ENCODE measurements at regions not wholly inside any gene's neighbourhood (a gene's known extent, or its start where the extent isn't known, plus 50 kb on each side); places are given as distances from the start of the nearest gene placed in this dataset.

- TF ChIP-seq, protein P1, sequence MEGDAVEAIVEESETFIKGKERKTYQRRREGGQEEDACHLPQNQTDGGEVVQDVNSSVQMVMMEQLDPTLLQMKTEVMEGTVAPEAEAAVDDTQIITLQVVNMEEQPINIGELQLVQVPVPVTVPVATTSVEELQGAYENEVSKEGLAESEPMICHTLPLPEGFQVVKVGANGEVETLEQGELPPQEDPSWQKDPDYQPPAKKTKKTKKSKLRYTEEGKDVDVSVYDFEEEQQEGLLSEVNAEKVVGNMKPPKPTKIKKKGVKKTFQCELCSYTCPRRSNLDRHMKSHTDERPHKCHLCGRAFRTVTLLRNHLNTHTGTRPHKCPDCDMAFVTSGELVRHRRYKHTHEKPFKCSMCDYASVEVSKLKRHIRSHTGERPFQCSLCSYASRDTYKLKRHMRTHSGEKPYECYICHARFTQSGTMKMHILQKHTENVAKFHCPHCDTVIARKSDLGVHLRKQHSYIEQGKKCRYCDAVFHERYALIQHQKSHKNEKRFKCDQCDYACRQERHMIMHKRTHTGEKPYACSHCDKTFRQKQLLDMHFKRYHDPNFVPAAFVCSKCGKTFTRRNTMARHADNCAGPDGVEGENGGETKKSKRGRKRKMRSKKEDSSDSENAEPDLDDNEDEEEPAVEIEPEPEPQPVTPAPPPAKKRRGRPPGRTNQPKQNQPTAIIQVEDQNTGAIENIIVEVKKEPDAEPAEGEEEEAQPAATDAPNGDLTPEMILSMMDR (IDR thresholded peaks at IDR 0.05): no peak
- TF ChIP-seq POLR2A (IDR thresholded peaks at IDR 0.05): no peak
Measured at GRCh38 chr1:60893136-60893930, 189.0 kb upstream of the NFIA start.
